Hematopoietic multipotent progenitor cell treated with erythropoietin and hydrocortisone succinate and interleukin-3 and kit ligand, for 4 days (in vitro differentiated cells): ENCODE measurements at regions not wholly inside any gene's neighbourhood (a gene's known extent, or its start where the extent isn't known, plus 50 kb on each side); places are given as distances from the start of the nearest gene placed in this dataset.
A peak's percentile ranks its signal among the peaks of the same experiment; 100 is the strongest.

Source experiments
- DNase-seq: peaks from one replicate; pipeline ENCODE4 v3.0.0-alpha.2; 2015

- peak; percentile 71 for DNase-seq
Observed at GRCh38 chr6:14903176-14904038, 342.5 kb upstream of the JARID2 start.

- no peak for DNase-seq
Observed at GRCh38 chr6:14905201-14905600, 340.7 kb upstream of the JARID2 start.

GRCh38 chr6:14906621-14907020 is 339.2 kb upstream of the JARID2 start:
- no peak for DNase-seq

- DNase-seq = peak; percentile 89
Observed at GRCh38 chr6:14910692-14911547, 334.9 kb upstream of the JARID2 start.

GRCh38 chr6:14912226-14912625 is 333.6 kb upstream of the JARID2 start:
- DNase-seq = peak; percentile 63

GRCh38 chr6:14912706-14913105 is 333.2 kb upstream of the JARID2 start:
- no peak for DNase-seq

GRCh38 chr6:14913931-14914330 is 331.9 kb upstream of the JARID2 start:
- no peak for DNase-seq

- DNase-seq = no peak
Observed at GRCh38 chr6:14915888-14916832, 329.7 kb upstream of the JARID2 start.

- DNase-seq = no peak
Observed at GRCh38 chr6:14917109-14917910, 328.6 kb upstream of the JARID2 start.

- no peak for DNase-seq
Observed at GRCh38 chr6:14918200-14918907, 327.5 kb upstream of the JARID2 start.

- no peak for DNase-seq
Observed at GRCh38 chr6:14919038-14919670, 326.7 kb upstream of the JARID2 start.

GRCh38 chr6:14920276-14920675 is 325.6 kb upstream of the JARID2 start:
- no peak for DNase-seq

- DNase-seq = peak; percentile 24
Observed at GRCh38 chr6:14921170-14921569, 324.7 kb upstream of the JARID2 start.

GRCh38 chr6:14921878-14922671 is 323.8 kb upstream of the JARID2 start:
- DNase-seq = peak; percentile 90

GRCh38 chr6:14922706-14923460 is 323.0 kb upstream of the JARID2 start:
- no peak for DNase-seq

GRCh38 chr6:14924126-14925024 is 321.5 kb upstream of the JARID2 start:
- no peak for DNase-seq

- no peak for DNase-seq
Observed at GRCh38 chr6:14925025-14925698, 320.7 kb upstream of the JARID2 start.

GRCh38 chr6:14925699-14926026 is 320.2 kb upstream of the JARID2 start:
- DNase-seq = no peak
